ENCODE measurements at regions not wholly inside any gene's neighbourhood (a gene's known extent, or its start where the extent isn't known, plus 50 kb on each side); places are given as distances from the start of the nearest gene placed in this dataset.

GRCh38 chr3:40847551-40847992 is 322.8 kb downstream of the ZNF621 start:
- Histone ChIP-seq H3K9me3 (ENCODE audit: low read depth) (no peaks in the 10 kb centered on the region), H3K27me3 (no peaks in the 10 kb centered on the region), H3K4me3 (no peak overlapping the region), H3K27ac (no peak overlapping the region), H3K36me3 (no peaks in the 10 kb centered on the region), H3K4me1 (ENCODE audit: low read depth) (no peaks in the 10 kb centered on the region)
- peak; percentile 33 for TF ChIP-seq CTCF (IDR thresholded peaks at IDR 0.05; ENCODE audit: low read depth, low read length)
- DNase-seq (ENCODE audit: low read depth in 1 of 2, low spot score in 1 of 2), result peak; percentile 50 to 67

GRCh38 chr3:40848421-40848820 is 323.7 kb downstream of the ZNF621 start:
- Histone ChIP-seq H3K4me3 (no peak overlapping the region), H3K4me1 (ENCODE audit: low read depth) (no peaks in the 10 kb centered on the region), H3K27me3 (no peaks in the 10 kb centered on the region), H3K36me3 (no peaks in the 10 kb centered on the region), H3K9me3 (ENCODE audit: low read depth) (no peaks in the 10 kb centered on the region), H3K27ac (no peak overlapping the region)
- no peak for TF ChIP-seq CTCF (IDR thresholded peaks at IDR 0.05; ENCODE audit: low read depth, low read length)
- DNase-seq (ENCODE audit: low read depth in 1 of 2, low spot score in 1 of 2), result no peak

- no peak overlapping the region for H3K27ac ChIP-seq
- no peaks in the 10 kb centered on the region for H3K36me3 ChIP-seq
- no peaks in the 10 kb centered on the region for H3K27me3 ChIP-seq
- no peak for TF ChIP-seq CTCF (IDR thresholded peaks at IDR 0.05; ENCODE audit: low read depth, low read length)
- no peak overlapping the region for H3K4me3 ChIP-seq
- DNase-seq (ENCODE audit: low read depth in 1 of 2, low spot score in 1 of 2), result no peak
- H3K9me3 ChIP-seq (ENCODE audit: low read depth), result no peaks in the 10 kb centered on the region
- H3K4me1 ChIP-seq (ENCODE audit: low read depth), result no peaks in the 10 kb centered on the region
These were observed 326.1 kb downstream of the ZNF621 start for GRCh38 chr3:40850861-40851260.

GRCh38 chr3:40851836-40852235 is 327.1 kb downstream of the ZNF621 start:
- Histone ChIP-seq H3K4me1 (ENCODE audit: low read depth) (no peaks in the 10 kb centered on the region), H3K27ac (no peak overlapping the region), H3K36me3 (no peaks in the 10 kb centered on the region), H3K27me3 (no peaks in the 10 kb centered on the region), H3K4me3 (no peak overlapping the region), H3K9me3 (ENCODE audit: low read depth) (no peaks in the 10 kb centered on the region)
- no peak for DNase-seq (ENCODE audit: low read depth in 1 of 2, low spot score in 1 of 2)
- no peak for TF ChIP-seq CTCF (IDR thresholded peaks at IDR 0.05; ENCODE audit: low read depth, low read length)

GRCh38 chr3:40852712-40853111 is 328.0 kb downstream of the ZNF621 start:
- no peak for DNase-seq (ENCODE audit: low read depth in 1 of 2, low spot score in 1 of 2)
- no peak for TF ChIP-seq CTCF (IDR thresholded peaks at IDR 0.05; ENCODE audit: low read depth, low read length)
- Histone ChIP-seq H3K27ac (no peak overlapping the region), H3K9me3 (ENCODE audit: low read depth) (no peaks in the 10 kb centered on the region), H3K4me1 (ENCODE audit: low read depth) (no peaks in the 10 kb centered on the region), H3K4me3 (no peak overlapping the region), H3K36me3 (no peaks in the 10 kb centered on the region), H3K27me3 (no peaks in the 10 kb centered on the region)

- no peak for DNase-seq (ENCODE audit: low read depth in 1 of 2, low spot score in 1 of 2)
- no peaks in the 10 kb centered on the region for H3K9me3 ChIP-seq (ENCODE audit: low read depth)
- no peak overlapping the region for H3K4me3 ChIP-seq
- H3K36me3 ChIP-seq, result no peaks in the 10 kb centered on the region
- H3K27ac ChIP-seq, result no peak overlapping the region
- no peaks in the 10 kb centered on the region for H3K27me3 ChIP-seq
- no peak for TF ChIP-seq CTCF (IDR thresholded peaks at IDR 0.05; ENCODE audit: low read depth, low read length)
- H3K4me1 ChIP-seq (ENCODE audit: low read depth), result no peaks in the 10 kb centered on the region
These were observed 328.7 kb downstream of the ZNF621 start for GRCh38 chr3:40853474-40853873.
